ENCODE measurements at regions not wholly inside any gene's neighbourhood (a gene's known extent, or its start where the extent isn't known, plus 50 kb on each side); places are given as distances from the start of the nearest gene placed in this dataset.
A peak's percentile ranks its signal among the peaks of the same experiment; 100 is the strongest.

DNA sequence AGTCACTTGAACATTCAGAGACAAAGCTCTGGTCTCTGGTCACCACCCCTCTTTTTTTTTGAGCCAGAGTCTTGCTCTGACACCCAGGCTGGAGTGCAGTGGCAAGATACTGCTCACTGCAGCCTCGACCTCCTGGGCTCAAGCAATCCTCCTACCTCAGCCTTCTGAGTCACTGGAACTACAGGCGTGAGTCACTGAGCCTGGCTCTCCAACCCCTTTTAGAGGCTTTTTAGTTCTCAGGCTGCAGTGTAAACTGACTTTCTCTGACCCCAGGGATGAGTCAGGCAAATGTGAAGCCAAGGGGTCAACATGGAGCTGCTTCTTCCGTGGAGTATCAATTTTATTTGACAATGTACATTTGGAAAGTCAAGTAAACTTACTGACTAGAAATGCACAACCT is 229.2 kb downstream of the PTTG2 start:
- Mint-ChIP-seq H3K27ac (no peak overlapping the region), H3K36me3 (no peaks in the 10 kb centered on the region), H3K9me3 (no peaks in the 10 kb centered on the region)
- DNase-seq (ENCODE audit: low spot score in 2 of 2) (no peak), ATAC-seq (peak; percentile 82 to 94)

DNA sequence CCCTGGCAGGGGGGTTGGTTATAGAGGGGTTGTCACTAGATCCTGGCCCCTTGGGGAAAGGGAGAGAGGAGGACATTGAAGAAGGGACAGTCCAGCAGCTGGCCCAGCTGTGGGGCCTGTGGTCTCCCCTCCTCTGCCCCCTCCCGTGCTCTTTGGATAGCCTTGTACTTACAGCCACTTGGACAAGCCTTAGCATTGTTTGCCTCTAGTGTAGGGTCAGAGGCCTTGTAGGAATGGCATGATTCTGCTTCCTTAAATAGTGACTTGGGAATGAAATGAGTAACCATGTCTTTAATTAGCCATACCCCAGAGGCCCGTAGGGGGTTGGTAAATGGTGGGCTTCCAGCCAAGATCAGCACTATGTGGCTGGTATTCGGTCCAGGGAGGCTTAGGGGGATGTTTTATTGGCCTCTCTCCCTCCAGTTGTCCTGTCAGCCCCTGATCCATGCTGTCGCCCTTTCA is 230.6 kb downstream of the PTTG2 start:
- DNase-seq (ENCODE audit: low spot score in 2 of 2) = no peak
- no peak for ATAC-seq
- Mint-ChIP-seq H3K27ac (no peak overlapping the region), H3K9me3 (peaks cover 0 to 3% of the 10 kb centered on the region in 2 donors), H3K36me3 (peaks cover 0 to 5% of the 10 kb centered on the region in 2 donors)

DNA sequence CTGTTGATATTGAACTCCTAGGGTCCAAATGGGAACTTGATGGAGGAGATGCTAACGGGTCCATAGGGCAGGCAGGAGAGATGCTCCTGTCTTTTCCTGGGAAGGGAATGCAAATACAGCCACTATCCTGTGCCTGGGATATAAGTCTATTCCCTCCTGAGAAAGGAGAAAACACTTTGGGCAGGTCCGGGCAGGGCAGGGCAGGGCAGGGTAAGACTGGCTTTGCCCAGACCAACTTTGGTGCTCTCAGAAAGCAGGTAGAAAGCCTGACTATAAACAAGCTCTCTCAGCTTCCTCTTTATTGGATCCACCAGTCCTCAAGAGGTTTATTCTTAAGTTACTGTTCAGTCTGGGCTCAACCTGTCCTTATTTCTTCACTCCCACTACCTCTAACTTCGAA is 232.3 kb downstream of the PTTG2 start:
- H3K27ac Mint-ChIP-seq = no peak overlapping the region
- peaks cover 0 to 3% of the 10 kb centered on the region in 2 donors for H3K9me3 Mint-ChIP-seq
- DNase-seq (ENCODE audit: low spot score in 2 of 2) (no peak), ATAC-seq (no peak)
- peaks cover 0 to 8% of the 10 kb centered on the region in 2 donors for H3K36me3 Mint-ChIP-seq

DNA sequence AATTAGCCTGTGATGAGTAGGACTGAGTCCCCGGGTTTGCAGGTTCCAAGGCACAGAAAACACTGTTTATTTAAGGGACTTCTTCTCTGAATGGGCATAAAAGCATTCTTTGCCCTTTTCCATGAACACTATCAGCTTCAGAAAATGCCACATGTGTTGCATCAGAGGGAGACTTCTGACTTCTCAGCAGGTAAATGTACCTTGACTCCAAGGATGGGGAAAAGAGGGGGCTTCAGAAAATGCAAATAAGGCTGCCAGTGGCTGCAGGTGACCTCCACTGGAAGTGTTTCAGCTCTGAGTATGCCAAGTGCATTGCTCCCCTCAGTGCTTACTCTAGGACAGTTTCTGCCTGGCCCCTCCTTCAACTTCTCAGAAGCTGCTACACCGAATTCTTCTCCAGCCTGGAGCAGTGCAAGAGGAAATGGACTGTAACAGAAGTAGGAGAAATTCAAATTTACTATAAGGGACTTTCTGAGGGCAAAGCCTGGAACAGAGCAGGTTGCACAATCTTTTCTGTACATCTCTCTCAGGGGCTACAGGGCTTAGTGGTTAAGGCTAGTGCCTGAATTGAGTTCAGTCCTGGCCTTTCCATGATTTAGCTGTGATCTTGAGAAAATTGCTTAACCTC is 233.2 kb downstream of the PTTG2 start:
- ATAC-seq (no peak), DNase-seq (ENCODE audit: low spot score in 2 of 2) (no peak)
- Mint-ChIP-seq H3K36me3 (peaks cover 0 to 8% of the 10 kb centered on the region in 2 donors), H3K27ac (no peak overlapping the region), H3K9me3 (peaks cover 0 to 3% of the 10 kb centered on the region in 2 donors)

DNA sequence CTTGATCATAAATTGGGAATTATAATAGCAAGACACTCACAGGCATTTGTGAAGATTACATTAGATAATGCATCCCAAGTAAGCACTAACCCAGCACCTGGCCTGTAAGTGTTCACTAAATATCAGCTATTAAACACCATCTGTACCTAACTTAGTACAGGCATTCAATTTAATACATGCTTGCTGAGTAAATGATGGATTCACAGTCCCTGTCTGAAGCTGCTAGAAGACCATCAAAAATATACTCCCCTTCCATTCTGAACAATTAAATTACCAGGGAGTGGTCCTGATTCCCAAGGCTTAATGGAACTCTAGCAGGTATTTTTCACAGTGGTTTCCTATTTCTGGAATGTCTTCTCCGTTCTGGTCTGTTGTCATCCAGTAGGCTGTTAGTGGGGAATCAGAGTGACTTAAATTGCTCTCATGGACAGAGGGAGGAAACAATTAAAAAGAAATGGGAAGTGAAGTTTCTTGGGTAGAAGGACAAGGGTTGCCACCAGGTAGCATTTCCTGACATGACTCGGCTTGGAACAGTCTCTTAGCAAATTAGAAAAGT is 233.9 kb downstream of the PTTG2 start:
- DNase-seq (ENCODE audit: low spot score in 2 of 2) (no peak), ATAC-seq (no peak)
- peaks cover 0 to 3% of the 10 kb centered on the region in 2 donors for H3K9me3 Mint-ChIP-seq
- H3K27ac Mint-ChIP-seq = no peak overlapping the region
- peaks cover 0 to 8% of the 10 kb centered on the region in 2 donors for H3K36me3 Mint-ChIP-seq

DNA sequence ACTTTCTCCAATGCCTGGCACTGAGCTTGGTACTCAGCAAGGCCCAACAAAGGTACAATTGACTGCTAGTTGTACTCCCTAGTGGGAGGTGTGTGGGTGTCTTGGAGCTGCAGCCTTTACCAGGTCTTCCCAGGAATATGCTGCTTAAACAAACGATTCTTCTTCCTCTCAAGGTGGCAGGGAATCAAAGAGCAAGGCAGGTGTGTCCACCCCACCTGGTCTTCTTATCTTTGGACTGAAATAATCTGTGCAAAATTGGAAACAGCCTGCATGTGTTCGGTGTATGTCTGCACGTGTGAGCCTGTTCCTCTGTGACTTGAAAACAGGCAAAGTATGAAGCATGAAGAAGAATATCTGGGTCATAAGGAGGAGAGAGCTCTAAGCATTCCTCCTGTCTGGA is 235.3 kb downstream of the PTTG2 start:
- H3K9me3 Mint-ChIP-seq = peaks cover 0 to 3% of the 10 kb centered on the region in 2 donors
- DNase-seq (ENCODE audit: low spot score in 2 of 2) = no peak

DNA sequence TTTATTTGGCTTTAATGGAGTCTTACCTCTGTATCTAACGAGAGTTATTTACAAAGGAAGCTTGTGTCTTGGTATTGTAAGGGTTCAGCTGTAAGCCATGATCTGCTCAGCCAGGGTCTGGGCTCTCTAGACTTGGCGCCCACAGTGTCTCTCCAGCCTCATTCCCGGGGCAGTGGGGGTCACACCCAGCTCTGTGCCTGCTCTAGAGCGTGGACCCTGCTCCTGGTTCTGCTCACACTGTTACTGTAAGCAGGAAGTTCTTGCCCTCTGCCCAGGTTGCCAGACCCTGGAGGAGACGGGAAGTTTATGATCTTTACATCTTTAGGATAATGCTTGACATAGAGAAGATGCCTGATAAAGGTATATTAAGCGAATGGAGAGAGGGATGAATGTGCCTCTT is 235.7 kb downstream of the PTTG2 start:
- Mint-ChIP-seq H3K36me3 (peaks cover 0 to 8% of the 10 kb centered on the region in 2 donors), H3K9me3 (peaks cover 0 to 3% of the 10 kb centered on the region in 2 donors), H3K27ac (no peak overlapping the region)
- no peak for DNase-seq (ENCODE audit: low spot score in 2 of 2)
- no peak for ATAC-seq

More for the DNA sequence above, 235.3 kb downstream of the PTTG2 start:
- H3K27ac Mint-ChIP-seq = no peak overlapping the region
- H3K36me3 Mint-ChIP-seq = peaks cover 0 to 8% of the 10 kb centered on the region in 2 donors
- no peak for ATAC-seq

DNA sequence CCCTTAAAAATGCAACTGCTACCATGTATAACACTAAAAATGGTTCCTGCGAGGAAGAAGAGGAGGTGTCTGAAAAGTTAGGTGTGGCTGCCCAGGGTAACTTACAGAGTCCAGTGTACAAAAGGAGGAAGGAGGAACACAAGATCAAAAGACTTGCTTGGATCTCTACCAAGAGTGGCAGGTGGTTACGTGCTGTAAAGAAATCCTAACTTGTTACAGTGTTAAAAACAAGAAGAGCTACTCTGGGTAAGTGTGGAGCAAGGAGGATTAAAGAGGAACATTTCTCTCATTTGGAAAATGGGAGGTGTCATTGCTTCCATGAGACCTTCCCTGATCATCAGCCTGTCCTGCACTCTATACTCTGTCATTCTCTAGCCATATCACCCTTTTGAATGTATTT is 242.0 kb downstream of the PTTG2 start:
- ATAC-seq (no peak), DNase-seq (ENCODE audit: low spot score in 2 of 2) (no peak)
- no peak overlapping the region for H3K27ac Mint-ChIP-seq
- peaks cover 3 to 4% of the 10 kb centered on the region in 2 donors for H3K9me3 Mint-ChIP-seq
- H3K36me3 Mint-ChIP-seq = peaks cover 0 to 2% of the 10 kb centered on the region in 2 donors

DNA sequence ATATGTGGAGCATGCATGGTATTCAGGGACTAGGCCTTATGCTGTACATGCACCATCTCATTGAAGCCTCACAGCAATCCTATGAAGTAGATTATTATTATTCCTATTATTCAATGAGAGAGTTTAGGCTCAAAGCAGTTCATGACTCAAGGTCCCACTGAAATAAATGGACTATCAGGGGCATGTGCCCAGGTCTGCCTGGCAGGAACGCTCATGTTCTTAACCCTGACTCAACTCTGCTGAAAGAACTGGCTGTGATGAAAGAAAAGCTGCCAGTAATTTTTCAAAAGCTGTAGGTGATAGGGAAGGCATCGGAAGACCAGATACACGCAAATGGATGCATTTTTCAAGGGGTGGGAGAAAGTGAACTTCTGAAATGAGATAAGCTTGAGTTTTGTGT is 243.4 kb downstream of the PTTG2 start:
- peaks cover 0 to 8% of the 10 kb centered on the region in 2 donors for H3K36me3 Mint-ChIP-seq
- H3K27ac Mint-ChIP-seq = no peak overlapping the region
- no peak for DNase-seq (ENCODE audit: low spot score in 2 of 2)
- H3K9me3 Mint-ChIP-seq = peaks cover 7% of the 10 kb centered on the region in 2 donors
- no peak for ATAC-seq

DNA sequence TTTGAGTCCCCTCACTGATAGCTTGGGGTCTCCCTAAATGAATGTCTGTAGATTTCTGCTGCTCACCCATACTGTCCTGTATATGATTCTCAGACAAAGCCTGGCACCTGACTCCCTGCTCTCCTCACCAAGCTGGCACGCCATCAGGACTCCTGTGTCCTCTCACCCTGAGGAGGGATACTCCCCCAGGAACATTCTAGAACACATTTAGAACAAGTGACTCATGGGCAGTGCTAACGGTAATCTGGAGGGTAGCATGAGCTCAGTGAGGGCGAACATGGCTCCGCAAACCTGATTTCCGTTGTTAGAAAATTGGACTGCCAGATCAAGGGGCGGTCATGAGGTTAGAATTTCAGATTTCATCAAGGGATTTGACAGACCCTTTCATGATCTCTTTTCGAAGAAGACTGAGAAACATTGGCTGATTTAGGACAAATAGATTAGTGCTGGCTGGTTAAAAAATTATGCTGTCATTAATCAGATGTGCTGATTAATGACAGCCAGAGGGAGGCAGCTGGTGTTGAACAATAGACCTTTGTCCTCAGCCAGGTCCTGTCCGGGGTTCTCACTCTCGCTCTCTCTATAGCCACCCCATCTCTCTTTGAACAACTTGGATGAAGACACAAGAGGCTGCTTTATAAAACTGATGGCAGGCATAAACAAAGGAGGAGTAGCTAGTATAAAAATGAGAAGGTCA is 244.3 kb downstream of the PTTG2 start:
- peaks cover 7% of the 10 kb centered on the region in 2 donors for H3K9me3 Mint-ChIP-seq
- no peak overlapping the region for H3K27ac Mint-ChIP-seq
- DNase-seq (ENCODE audit: low spot score in 2 of 2) = no peak
- peaks cover 0 to 8% of the 10 kb centered on the region in 2 donors for H3K36me3 Mint-ChIP-seq
- no peak for ATAC-seq

DNA sequence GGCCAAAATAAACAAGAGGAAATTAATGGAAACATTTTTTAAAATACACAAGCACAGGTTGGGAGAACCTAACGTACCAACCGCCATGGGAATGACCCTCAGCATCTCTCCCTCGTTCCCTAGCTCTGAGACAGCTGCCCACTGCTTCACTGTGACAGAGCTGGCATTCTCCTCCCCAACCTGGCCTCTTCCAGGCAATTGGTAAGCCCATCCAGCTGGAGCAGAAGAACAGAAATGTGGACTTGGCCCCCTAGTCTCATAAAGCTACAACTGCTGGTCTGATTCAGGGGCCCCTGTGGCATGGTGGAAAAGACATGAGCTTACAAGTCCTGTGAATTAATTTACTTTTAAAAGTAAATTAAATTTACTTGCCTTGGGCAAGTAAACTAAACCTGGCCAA is 245.1 kb downstream of the PTTG2 start:
- ATAC-seq = no peak
- peaks cover 7% of the 10 kb centered on the region in 2 donors for H3K9me3 Mint-ChIP-seq

DNA sequence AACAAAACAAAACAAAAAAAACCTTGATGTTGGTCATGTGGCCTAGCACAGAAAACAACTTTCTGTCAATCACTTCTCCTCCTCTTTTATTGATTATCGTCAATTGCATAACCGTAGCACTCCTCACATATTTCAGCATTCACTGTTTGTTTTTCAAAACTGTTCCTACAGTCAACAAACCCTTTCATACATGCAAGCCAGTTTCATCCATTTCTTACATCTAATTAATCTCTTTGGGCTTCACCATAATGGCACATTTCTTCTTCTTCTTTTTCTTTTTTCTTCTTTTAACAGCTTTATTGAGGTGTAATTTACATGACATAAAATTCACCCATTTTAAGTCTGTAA is 246.9 kb downstream of the PTTG2 start:
- H3K9me3 Mint-ChIP-seq = peaks cover 7% of the 10 kb centered on the region in 2 donors
- no peak for DNase-seq (ENCODE audit: low spot score in 2 of 2)
- H3K27ac Mint-ChIP-seq = no peak overlapping the region
- no peak for ATAC-seq
- H3K36me3 Mint-ChIP-seq = peaks cover 0 to 8% of the 10 kb centered on the region in 2 donors

More for the DNA sequence above, 245.1 kb downstream of the PTTG2 start:
- Mint-ChIP-seq H3K36me3 (peaks cover 0 to 8% of the 10 kb centered on the region in 2 donors), H3K27ac (no peak overlapping the region)
- no peak for DNase-seq (ENCODE audit: low spot score in 2 of 2)

DNA sequence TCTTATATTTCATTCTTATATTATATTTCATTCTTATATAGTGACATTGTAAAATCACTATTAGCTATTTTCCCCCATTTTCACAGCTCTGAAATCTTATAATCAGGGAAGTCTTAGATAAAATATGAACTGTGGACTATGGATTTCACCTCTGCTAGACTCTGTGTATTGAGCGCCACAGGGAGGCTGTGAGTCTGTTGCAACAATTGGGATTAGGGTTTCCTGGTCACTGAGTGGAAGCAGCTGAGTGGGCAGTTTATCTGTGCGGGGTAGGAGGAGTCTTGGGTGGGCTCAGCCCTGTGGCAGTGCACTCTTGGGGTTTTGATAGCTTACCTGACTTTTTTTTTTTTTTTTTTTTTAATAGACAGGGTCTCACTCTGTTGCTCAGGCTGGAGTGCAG is 249.5 kb downstream of the PTTG2 start:
- no peak for DNase-seq (ENCODE audit: low spot score in 2 of 2)
- Mint-ChIP-seq H3K27ac (no peak overlapping the region), H3K9me3 (peaks cover 7% of the 10 kb centered on the region in 2 donors), H3K36me3 (peaks cover 0 to 8% of the 10 kb centered on the region in 2 donors)
- ATAC-seq = no peak

DNA sequence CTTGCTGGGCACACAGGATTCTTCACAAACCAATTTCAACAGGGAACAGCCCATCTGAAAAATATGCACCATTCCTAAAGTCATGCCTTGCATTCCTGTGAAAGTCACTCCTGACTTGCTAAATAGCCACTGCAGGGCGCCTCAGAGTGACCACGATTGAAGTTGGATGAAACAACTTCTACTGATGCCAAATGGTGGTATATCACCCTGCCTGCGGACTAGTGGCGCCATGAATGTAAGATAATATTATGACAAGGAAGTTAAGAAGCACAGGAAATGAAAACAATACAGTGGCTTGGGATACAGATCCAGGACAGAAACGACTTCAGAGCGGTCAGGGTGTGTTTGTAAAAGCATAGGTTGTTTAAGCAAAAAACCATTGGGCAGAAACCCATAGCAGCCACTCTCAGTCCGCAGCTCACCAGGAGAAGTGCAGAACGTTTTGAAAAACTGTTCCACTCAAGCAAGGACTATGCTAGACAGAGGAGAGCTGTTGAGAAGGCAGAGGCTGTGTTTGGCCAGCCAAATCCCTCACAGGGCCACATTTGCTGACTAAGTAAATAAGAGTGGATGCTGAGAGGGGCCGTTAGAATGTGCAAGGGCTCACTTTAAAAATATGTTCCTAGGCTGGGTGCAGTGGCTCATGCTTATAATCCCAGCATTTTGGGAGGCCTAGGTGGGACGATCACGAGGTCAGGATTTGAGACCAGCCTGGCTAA is 250.4 kb downstream of the PTTG2 start:
- ATAC-seq (no peak), DNase-seq (ENCODE audit: low spot score in 2 of 2) (no peak)
- peaks cover 7% of the 10 kb centered on the region in 2 donors for H3K9me3 Mint-ChIP-seq
- H3K36me3 Mint-ChIP-seq = peaks cover 5 to 8% of the 10 kb centered on the region in 2 donors
- no peak overlapping the region for H3K27ac Mint-ChIP-seq

DNA sequence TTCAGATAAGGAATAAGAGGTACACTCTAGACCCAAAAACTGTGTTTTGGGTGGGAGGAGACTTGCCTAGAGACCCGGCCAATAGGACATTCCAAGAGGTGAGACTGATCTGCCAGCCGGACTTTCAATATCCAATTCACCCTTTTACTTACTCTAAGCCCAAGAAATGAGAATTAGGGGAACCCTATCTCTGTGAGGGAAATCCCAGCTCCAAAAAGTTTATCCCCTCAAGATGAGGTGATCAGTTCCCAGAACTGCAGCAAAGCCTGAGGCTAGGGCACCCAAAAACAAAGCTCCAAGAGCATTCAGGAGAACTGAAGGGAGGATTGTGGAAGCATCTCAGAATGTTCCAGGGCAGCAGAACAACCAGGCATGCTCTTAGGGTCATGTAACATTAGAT is 251.7 kb downstream of the PTTG2 start:
- peak overlapping the region in 1 of 2 donors; percentile 23 for H3K27ac Mint-ChIP-seq
- H3K9me3 Mint-ChIP-seq = peaks cover 7% of the 10 kb centered on the region in 2 donors
- DNase-seq (ENCODE audit: low spot score in 2 of 2) (no peak), ATAC-seq (no peak)
- H3K36me3 Mint-ChIP-seq = peaks cover 5 to 8% of the 10 kb centered on the region in 2 donors

DNA sequence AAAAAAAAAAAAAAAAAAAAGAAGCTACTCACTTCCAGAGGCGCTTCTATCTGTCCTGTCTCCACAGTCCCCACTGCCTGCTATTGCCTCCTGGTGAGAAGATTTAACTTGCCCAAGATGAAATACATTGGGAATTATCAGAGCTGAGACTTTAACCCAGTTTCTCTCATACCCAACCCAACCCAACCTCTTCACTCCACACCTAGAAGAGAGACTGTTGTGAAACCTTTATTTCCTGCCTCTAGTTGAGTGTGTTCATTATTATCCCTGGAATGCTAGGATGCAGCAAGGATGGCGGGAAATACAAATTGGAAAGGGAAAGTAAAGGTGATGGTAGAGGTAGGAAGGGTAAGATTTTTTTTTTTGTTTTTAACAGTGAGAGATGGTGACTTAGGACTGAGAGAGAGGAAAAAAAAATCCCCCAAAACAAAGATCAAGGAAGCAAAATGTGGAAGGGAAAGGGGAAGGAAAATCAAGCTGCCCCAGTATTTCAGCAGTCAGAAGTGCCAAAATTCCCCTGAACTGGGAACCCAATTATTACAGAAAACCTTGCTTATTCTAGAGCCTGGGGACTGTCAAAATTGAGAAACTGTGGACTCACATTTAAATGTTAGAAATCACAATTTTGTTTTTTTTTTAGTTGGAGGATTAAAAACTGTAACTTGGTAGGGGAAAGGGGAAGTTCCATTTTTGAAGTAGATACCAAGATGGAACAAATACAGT is 253.0 kb downstream of the PTTG2 start:
- DNase-seq (ENCODE audit: low spot score in 2 of 2) = no peak
- ATAC-seq = no peak
- H3K36me3 Mint-ChIP-seq = peaks cover 0 to 5% of the 10 kb centered on the region in 2 donors
- no peak overlapping the region for H3K27ac Mint-ChIP-seq
- no peaks in the 10 kb centered on the region for H3K9me3 Mint-ChIP-seq
